ENCODE measurements at regions not wholly inside any gene's neighbourhood (a gene's known extent, or its start where the extent isn't known, plus 50 kb on each side); places are given as distances from the start of the nearest gene placed in this dataset.

GRCh38 chr2:125224188-125224587 lies 1199.1 kb downstream of the CNTNAP5 start:
- H3K27me3 ChIP-seq (replicated peaks in 1 of 7), result no peaks in the 10 kb centered on the region
- TF ChIP-seq POLR2A (IDR thresholded peaks at IDR 0.05) (no peak), CTCF (IDR thresholded peaks at IDR 0.05 in 8 of 11, conservative IDR thresholded peaks at IDR 0.05 in 3 of 11) (no peak), POLR2AphosphoS5 (IDR thresholded peaks at IDR 0.05) (no peak)
- H3K9me3 ChIP-seq, result peaks cover 0 to 57% (median 41%) of the 10 kb centered on the region in 8 donors
- H3K4me1 ChIP-seq, result no peaks in the 10 kb centered on the region
- DNase-seq, result no peak
- no peak overlapping the region for H3K4me3 ChIP-seq
- H3K27ac ChIP-seq, result no peak overlapping the region
- intact Hi-C loops (cut with DNase I; ENCODE audit: low total_unique reads), result no loop called here
- H3K36me3 ChIP-seq, result no peaks in the 10 kb centered on the region
- WGBS, 5 donors, result 84 to 94% (median 85%) methylated on average over 5 to 6 of the region's 6 CpGs

- Histone ChIP-seq H3K27ac (no peak overlapping the region), H3K4me1 (no peaks in the 10 kb centered on the region), H3K9me3 (peaks cover 0 to 52% (median 35%) of the 10 kb centered on the region in 8 donors), H3K27me3 (replicated peaks in 1 of 7) (no peaks in the 10 kb centered on the region), H3K36me3 (no peaks in the 10 kb centered on the region), H3K4me3 (no peak overlapping the region)
- intact Hi-C loops (cut with DNase I; ENCODE audit: low total_unique reads), result no loop called here
- WGBS, 5 donors, result 83 to 95% (median 88%) methylated on average over 2 to 3 of the region's 3 CpGs
- no peak for DNase-seq
- TF ChIP-seq CTCF (IDR thresholded peaks at IDR 0.05 in 8 of 11, conservative IDR thresholded peaks at IDR 0.05 in 3 of 11), result no peak
- TF ChIP-seq POLR2AphosphoS5 (IDR thresholded peaks at IDR 0.05), result no peak
- TF ChIP-seq POLR2A (IDR thresholded peaks at IDR 0.05), result no peak
Measured at GRCh38 chr2:125224830-125225229, 1199.7 kb downstream of the CNTNAP5 start.

GRCh38 chr2:125227843-125228392 lies 1202.8 kb downstream of the CNTNAP5 start:
- peaks cover 0 to 21% (median 7%) of the 10 kb centered on the region in 8 donors for H3K9me3 ChIP-seq
- 67 to 87% (median 78%) methylated on average over 2 of the region's 2 CpGs for WGBS, 5 donors
- no peak for DNase-seq

GRCh38 chr2:125240870-125241269 lies 1215.8 kb downstream of the CNTNAP5 start:
- no peak overlapping the region for H3K27ac ChIP-seq
- peaks cover 0 to 6% (median 0%) of the 10 kb centered on the region in 8 donors for H3K9me3 ChIP-seq
- no peaks in the 10 kb centered on the region for H3K4me1 ChIP-seq
- H3K36me3 ChIP-seq, result no peaks in the 10 kb centered on the region
- intact Hi-C loops (cut with DNase I; ENCODE audit: low total_unique reads), result no loop called here
- H3K4me3 ChIP-seq, result no peak overlapping the region
- no peak for DNase-seq
- no peaks in the 10 kb centered on the region for H3K27me3 ChIP-seq (replicated peaks in 1 of 7)
- WGBS, 5 donors, result 87 to 93% (median 90%) methylated on average over 6 of the region's 6 CpGs
- no peak for TF ChIP-seq POLR2A (IDR thresholded peaks at IDR 0.05)
- no peak for TF ChIP-seq POLR2AphosphoS5 (IDR thresholded peaks at IDR 0.05)
- TF ChIP-seq CTCF (IDR thresholded peaks at IDR 0.05 in 8 of 11, conservative IDR thresholded peaks at IDR 0.05 in 3 of 11), result no peak

More at GRCh38 chr2:125227843-125228392, 1202.8 kb downstream of the CNTNAP5 start:
- intact Hi-C loops (cut with DNase I; ENCODE audit: low total_unique reads), result no loop called here
- H3K27ac ChIP-seq, result no peak overlapping the region
- no peaks in the 10 kb centered on the region for H3K36me3 ChIP-seq
- no peaks in the 10 kb centered on the region for H3K27me3 ChIP-seq (replicated peaks in 1 of 7)
- H3K4me3 ChIP-seq, result no peak overlapping the region
- no peak for TF ChIP-seq POLR2AphosphoS5 (IDR thresholded peaks at IDR 0.05)
- no peak for TF ChIP-seq CTCF (IDR thresholded peaks at IDR 0.05 in 8 of 11, conservative IDR thresholded peaks at IDR 0.05 in 3 of 11)
- TF ChIP-seq POLR2A (IDR thresholded peaks at IDR 0.05), result no peak
- H3K4me1 ChIP-seq, result no peaks in the 10 kb centered on the region

Measured in spleen (tissue), 11 donors.